Natural killer cell (primary cell): ENCODE measurements at regions not wholly inside any gene's neighbourhood (a gene's known extent, or its start where the extent isn't known, plus 50 kb on each side); places are given as distances from the start of the nearest gene placed in this dataset.

Source experiments
- ATAC-seq, 3 donors: fragments of 150-1000 bp in 2 of 3; fragments of 200-7000 bp in 1 of 3; cut with Tn5 transposase; 1 replicate in 1 of 3; 2 replicates in 2 of 3; pipeline ENCODE4 v1.10.0; 2021; ENCODE audit warnings: mild to moderate bottlenecking in 2 of 3, moderate library complexity in 2 of 3
- DNase-seq, 2 donors: peaks; one replicate each; pipeline versions ENCODE4 v3.0.0 to v3.0.0-alpha.2; 2013 to 2021; ENCODE audit warnings: mixed read lengths in 1 of 2
- H3K27ac ChIP-seq: one replicate; pipeline ENCODE4 v1.5.1; 2013; ENCODE audit warnings: mild to moderate bottlenecking, low read length
- H3K27me3 ChIP-seq: one replicate; pipeline ENCODE4 v1.6.1; 2013; ENCODE audit warnings: low read length; ENCODE audit not compliant: control insufficient read depth, insufficient read depth
- H3K36me3 ChIP-seq: one replicate; pipeline ENCODE4 v1.6.1; 2013; ENCODE audit warnings: low read length; ENCODE audit not compliant: control insufficient read depth, insufficient read depth
- H3K4me1 ChIP-seq: one replicate; pipeline ENCODE4 v1.6.1; 2013; ENCODE audit warnings: low read length; ENCODE audit not compliant: control insufficient read depth, insufficient read depth
- H3K4me3 ChIP-seq: one replicate; pipeline ENCODE4 v1.5.1; 2013; ENCODE audit warnings: low read length
- H3K9me3 ChIP-seq: one replicate; pipeline ENCODE4 v1.6.1; 2013; ENCODE audit warnings: low read length; ENCODE audit not compliant: control insufficient read depth, insufficient read depth
- H3K27ac Mint-ChIP-seq, 2 donors: one replicate each; pipeline ENCODE4 v1.8.0; 2022; ENCODE audit warnings: mild to moderate bottlenecking in 2 of 2, mixed read lengths in 2 of 2, moderate library complexity in 1 of 2
- H3K27me3 Mint-ChIP-seq, 2 donors: one replicate each; pipeline ENCODE4 v1.8.0; 2022; ENCODE audit warnings: low read depth in 2 of 2, mixed read lengths in 2 of 2
- H3K36me3 Mint-ChIP-seq: one replicate; pipeline ENCODE4 v1.8.0; 2022; ENCODE audit warnings: mixed read lengths
- H3K4me1 Mint-ChIP-seq, 2 donors: one replicate each; pipeline ENCODE4 v1.8.0; 2022; ENCODE audit warnings: mixed read lengths in 2 of 2
- H3K4me3 Mint-ChIP-seq: one replicate; pipeline ENCODE4 v1.8.0; 2022; ENCODE audit warnings: mild to moderate bottlenecking, moderate library complexity, mixed read lengths
- H3K9me3 Mint-ChIP-seq, 2 donors: one replicate each; pipeline ENCODE4 v1.8.0; 2022; ENCODE audit warnings: mixed read lengths in 2 of 2
- WGBS: methylation state at CpG from one replicate; pipeline ENCODE4 v1.1.7; 2013; ENCODE audit warnings: missing lambda C conversion rate; ENCODE audit not compliant: insufficient coverage; 5-methylcytosine and 5-hydroxymethylcytosine counted together
- intact Hi-C: fragments of 100-400 bp; cut with micrococcal nuclease; formaldehyde crosslinking; loops from one replicate; pipeline ENCODE4 v1.14.2; 2022
- TF ChIP-seq, protein P1 (sequence below): fragments of 200-600 bp; IDR thresholded peaks from one replicate; pipeline ENCODE4 v1.8.0; 2022; ENCODE audit warnings: antibody characterized with exemption

DNA sequence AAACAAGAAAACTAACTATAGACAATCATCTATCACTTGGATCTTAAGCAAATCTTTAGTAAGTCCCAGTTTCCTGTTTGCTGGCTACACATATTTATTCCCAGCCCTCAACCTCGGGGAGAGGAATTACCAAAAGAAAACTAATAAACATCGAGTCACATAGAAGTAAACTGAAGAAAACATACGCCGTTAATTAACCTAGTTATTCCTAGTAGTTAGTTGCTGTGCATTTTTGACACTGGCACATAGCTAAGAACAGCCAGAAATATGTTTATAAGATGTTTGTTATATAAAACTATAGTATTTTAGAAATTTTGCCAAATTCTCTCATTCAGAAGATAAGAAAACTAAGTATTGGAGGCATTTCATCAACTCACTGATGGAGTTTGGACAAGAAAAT, 407.2 kb upstream of the ARHGEF26 start:
- no peak for DNase-seq
- Mint-ChIP-seq H3K4me1 (no peaks in the 10 kb centered on the region), H3K27me3 (peaks cover 20 to 27% of the 10 kb centered on the region in 2 donors), H3K4me3 (no peak overlapping the region), H3K27ac (no peak overlapping the region), H3K36me3 (no peaks in the 10 kb centered on the region), H3K9me3 (no peaks in the 10 kb centered on the region)
- no peak for ATAC-seq
- Histone ChIP-seq H3K4me3 (no peak overlapping the region), H3K27me3 (no peaks in the 10 kb centered on the region), H3K27ac (no peak overlapping the region), H3K36me3 (no peaks in the 10 kb centered on the region), H3K4me1 (no peaks in the 10 kb centered on the region), H3K9me3 (no peaks in the 10 kb centered on the region)
- intact Hi-C loops, result no loop called here
- TF ChIP-seq, protein P1, sequence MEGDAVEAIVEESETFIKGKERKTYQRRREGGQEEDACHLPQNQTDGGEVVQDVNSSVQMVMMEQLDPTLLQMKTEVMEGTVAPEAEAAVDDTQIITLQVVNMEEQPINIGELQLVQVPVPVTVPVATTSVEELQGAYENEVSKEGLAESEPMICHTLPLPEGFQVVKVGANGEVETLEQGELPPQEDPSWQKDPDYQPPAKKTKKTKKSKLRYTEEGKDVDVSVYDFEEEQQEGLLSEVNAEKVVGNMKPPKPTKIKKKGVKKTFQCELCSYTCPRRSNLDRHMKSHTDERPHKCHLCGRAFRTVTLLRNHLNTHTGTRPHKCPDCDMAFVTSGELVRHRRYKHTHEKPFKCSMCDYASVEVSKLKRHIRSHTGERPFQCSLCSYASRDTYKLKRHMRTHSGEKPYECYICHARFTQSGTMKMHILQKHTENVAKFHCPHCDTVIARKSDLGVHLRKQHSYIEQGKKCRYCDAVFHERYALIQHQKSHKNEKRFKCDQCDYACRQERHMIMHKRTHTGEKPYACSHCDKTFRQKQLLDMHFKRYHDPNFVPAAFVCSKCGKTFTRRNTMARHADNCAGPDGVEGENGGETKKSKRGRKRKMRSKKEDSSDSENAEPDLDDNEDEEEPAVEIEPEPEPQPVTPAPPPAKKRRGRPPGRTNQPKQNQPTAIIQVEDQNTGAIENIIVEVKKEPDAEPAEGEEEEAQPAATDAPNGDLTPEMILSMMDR, result no peak
- 88% methylated on average over 4 of the region's 4 CpGs for WGBS

DNA sequence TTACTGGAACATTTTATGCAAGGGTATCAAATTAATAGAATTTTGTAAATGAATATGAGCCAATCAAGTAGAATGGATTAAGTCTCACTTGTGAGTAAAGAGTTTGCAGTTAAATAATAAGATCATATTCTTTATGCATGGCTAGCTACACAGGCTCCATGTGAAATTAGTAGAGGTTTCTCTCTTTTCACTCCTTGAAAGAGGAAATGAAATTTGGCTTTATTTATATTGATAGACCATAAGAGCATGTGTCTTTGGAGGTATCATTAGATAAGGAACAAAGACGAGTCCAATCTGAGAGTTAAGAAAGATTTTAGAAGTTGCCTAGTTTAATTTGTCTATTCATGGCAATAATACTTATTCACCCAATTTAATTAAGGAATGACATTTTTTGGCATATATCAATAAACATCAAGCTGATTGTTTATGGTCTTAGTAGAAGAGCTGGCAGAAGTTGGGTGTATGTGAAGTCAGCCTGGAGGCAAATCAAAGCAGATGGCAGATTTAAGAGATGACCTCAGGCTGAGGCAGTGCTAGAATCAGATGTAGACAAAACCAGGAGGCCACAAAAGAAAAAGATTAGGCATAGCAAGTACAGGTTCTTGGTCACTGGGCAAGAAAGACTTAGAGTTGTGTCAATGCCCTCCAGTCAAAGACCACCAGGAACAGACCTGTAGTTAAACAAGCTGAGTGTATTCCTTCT, 406.5 kb upstream of the ARHGEF26 start:
- Mint-ChIP-seq H3K36me3 (no peaks in the 10 kb centered on the region), H3K27me3 (peaks cover 13 to 21% of the 10 kb centered on the region in 2 donors), H3K9me3 (no peaks in the 10 kb centered on the region), H3K27ac (no peak overlapping the region), H3K4me1 (no peaks in the 10 kb centered on the region), H3K4me3 (no peak overlapping the region)
- TF ChIP-seq, protein P1, result no peak
- no peak overlapping the region for H3K27ac ChIP-seq
- intact Hi-C loops, result no loop called here
- ATAC-seq (no peak), DNase-seq (no peak)
- H3K4me1 ChIP-seq, result no peaks in the 10 kb centered on the region
- no peaks in the 10 kb centered on the region for H3K9me3 ChIP-seq
- WGBS, result no CpG with 5 or more reads among the region's 1 CpG
- no peak overlapping the region for H3K4me3 ChIP-seq
- no peaks in the 10 kb centered on the region for H3K36me3 ChIP-seq
- H3K27me3 ChIP-seq, result no peaks in the 10 kb centered on the region

DNA sequence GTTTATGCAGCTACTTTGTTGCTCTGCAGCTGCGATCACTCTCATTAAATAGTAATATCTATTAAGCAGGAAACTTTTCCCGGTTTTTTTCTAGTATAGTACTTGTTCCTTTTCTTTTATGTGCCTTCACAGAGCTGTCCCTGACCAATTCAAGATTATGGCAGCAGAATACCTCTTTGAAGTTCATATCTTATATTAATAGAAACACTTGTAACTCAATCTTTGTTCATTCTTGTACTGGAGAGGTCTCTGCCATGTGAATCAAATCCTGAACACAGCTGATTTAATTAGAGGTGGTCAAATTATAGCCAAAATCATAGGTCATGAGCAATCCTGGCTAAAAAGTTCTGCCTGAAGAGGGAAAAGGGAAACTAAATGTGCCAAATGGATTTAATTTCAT, 399.0 kb upstream of the ARHGEF26 start:
- intact Hi-C loops, result no loop called here
- Histone ChIP-seq H3K27me3 (no peaks in the 10 kb centered on the region), H3K9me3 (no peaks in the 10 kb centered on the region), H3K27ac (no peak overlapping the region), H3K4me3 (no peak overlapping the region), H3K36me3 (no peaks in the 10 kb centered on the region), H3K4me1 (no peaks in the 10 kb centered on the region)
- Mint-ChIP-seq H3K9me3 (no peaks in the 10 kb centered on the region), H3K36me3 (no peaks in the 10 kb centered on the region), H3K4me3 (no peak overlapping the region), H3K4me1 (no peaks in the 10 kb centered on the region), H3K27ac (no peak overlapping the region), H3K27me3 (peaks cover 12 to 16% of the 10 kb centered on the region in 2 donors)
- WGBS, result 93% methylated on average over 2 of the region's 2 CpGs
- ATAC-seq (no peak), DNase-seq (no peak)
- TF ChIP-seq, protein P1, result no peak

DNA sequence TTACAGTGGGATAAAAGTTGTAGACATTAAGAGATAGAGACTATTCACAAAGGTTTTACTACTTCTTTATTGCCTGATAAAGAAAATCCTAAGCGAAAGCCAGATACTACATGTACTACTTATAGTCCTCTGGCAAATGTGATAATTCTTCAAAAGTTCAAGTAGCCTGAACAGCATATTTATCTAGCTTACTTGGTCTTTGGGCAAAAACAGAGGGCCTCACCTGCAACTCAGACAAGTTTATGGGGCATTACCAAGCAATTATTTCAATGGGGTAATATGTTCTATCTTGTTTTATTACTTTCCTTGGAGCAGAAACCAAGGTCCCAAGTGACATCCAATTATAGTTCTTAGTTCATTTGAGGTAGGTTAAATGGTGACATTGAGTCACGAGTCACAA, 390.1 kb upstream of the ARHGEF26 start:
- no peaks in the 10 kb centered on the region for H3K27me3 ChIP-seq
- Mint-ChIP-seq H3K36me3 (no peaks in the 10 kb centered on the region), H3K4me1 (no peaks in the 10 kb centered on the region), H3K27me3 (peaks cover 12 to 17% of the 10 kb centered on the region in 2 donors), H3K4me3 (no peak overlapping the region), H3K9me3 (no peaks in the 10 kb centered on the region), H3K27ac (no peak overlapping the region)
- H3K9me3 ChIP-seq, result no peaks in the 10 kb centered on the region
- DNase-seq (no peak), ATAC-seq (no peak)
- intact Hi-C loops, result no loop called here
- H3K4me1 ChIP-seq, result no peaks in the 10 kb centered on the region
- TF ChIP-seq, protein P1, result no peak
- no peak overlapping the region for H3K4me3 ChIP-seq
- WGBS, result 100% methylated on average over 1 of the region's 2 CpGs
- H3K27ac ChIP-seq, result no peak overlapping the region
- no peaks in the 10 kb centered on the region for H3K36me3 ChIP-seq
